HG03439 (cell line): ENCODE measurements at regions not wholly inside any gene's neighbourhood (a gene's known extent, or its start where the extent isn't known, plus 50 kb on each side); places are given as distances from the start of the nearest gene placed in this dataset.

Source experiments
- ATAC-seq: cut with Tn5 transposase; IDR thresholded peaks from one replicate; pipeline ENCODE4 v1.9.1; 2021; ENCODE audit warnings: mild to moderate bottlenecking, moderate library complexity; ENCODE audit not compliant: unreplicated experiment

- ATAC-seq, result no peak
These were observed 141.2 kb downstream of the MYCN start for GRCh38 chr2:16081316-16082200.

DNA sequence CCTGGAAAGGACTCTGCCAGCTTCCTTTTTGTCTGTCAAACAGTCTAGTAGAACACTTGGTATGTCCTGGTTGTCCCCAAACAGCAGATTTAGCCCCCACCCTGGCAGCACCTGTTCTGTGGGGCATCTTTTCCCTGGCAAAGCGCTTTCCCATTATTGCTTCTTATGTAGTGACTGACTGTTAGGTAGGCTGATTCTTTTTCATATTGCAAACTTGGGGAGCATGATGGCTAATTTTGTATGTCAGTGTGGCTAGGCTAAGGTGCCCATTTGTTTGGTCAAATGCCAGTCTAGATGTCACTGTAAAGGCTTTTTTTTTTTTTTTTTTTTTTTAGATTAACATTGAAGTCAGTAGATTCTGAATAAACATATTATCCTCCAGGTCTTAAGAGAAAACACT lies 140.2 kb downstream of the MYCN start:
- no peak for ATAC-seq

- ATAC-seq, result no peak
These were observed 139.7 kb downstream of the MYCN start for GRCh38 chr2:16080071-16080470.

DNA sequence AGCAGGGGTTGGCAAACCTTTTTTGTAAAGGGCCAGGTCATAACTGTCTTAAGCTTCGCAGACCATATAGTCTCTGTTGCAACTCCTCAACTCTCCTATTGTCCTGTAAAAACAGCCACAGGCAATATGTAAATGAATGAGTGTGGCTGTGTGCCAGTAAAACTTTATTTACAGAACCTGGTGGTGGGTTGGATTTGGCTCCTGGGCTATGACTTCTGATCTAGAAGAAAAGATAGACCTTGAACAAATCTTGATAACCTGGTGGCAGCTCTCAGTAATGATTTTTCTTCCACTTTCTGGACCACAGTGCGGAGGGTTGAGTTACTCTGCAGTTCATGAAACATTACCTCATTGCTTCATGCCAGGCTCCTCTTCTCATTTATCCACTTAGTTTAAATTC lies 139.3 kb downstream of the MYCN start:
- ATAC-seq, result no peak

DNA sequence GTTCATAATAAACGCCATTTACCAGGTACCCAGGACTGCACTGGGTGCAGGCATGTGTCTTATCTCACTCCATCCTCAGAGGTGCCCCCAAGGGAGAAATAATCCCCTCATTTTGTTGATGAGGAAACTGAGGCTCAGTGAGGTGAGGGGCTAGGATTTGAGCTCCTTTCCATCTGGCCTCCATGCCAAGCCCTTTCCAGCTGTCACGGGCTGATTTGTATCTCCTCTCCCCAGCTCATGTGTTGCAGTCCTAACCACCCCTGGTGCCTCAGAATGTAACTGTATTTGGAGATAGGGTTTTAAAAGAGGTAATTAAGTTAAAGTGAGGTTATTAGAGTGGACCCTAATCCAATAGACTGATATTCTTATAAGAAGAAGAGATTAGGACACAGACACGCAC lies 137.3 kb downstream of the MYCN start:
- no peak for ATAC-seq

- ATAC-seq, result no peak
These were observed 136.6 kb downstream of the MYCN start for GRCh38 chr2:16076911-16077310.

- ATAC-seq, result no peak
These were observed 135.0 kb downstream of the MYCN start for GRCh38 chr2:16075045-16076012.

DNA sequence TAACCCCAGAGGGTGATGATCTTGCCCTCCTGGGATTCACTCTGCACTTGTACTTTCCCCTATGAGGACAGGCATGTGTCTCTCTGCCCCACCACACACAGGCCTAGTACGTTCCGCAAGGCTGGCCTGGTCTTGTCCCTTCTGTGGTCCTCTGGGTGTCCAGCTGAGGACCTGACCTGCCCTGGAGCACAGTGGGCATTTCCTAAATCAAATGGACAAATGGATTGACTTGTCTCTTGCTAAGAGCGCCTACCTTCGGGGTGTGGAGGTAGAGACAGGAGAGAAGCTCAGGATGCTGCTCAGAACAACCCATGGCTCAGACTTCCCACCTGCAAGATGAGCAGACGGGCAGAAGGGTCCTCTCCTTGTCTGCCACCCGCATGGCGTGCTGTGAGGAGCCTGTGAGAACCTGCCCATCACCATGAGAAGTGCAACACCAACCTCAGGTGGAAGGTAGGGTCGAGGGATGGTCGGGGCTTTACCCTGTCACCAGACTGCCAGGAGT lies 133.6 kb downstream of the MYCN start:
- ATAC-seq, result no peak

GRCh38 chr2:16073471-16073870 lies 133.1 kb downstream of the MYCN start:
- ATAC-seq, result no peak

DNA sequence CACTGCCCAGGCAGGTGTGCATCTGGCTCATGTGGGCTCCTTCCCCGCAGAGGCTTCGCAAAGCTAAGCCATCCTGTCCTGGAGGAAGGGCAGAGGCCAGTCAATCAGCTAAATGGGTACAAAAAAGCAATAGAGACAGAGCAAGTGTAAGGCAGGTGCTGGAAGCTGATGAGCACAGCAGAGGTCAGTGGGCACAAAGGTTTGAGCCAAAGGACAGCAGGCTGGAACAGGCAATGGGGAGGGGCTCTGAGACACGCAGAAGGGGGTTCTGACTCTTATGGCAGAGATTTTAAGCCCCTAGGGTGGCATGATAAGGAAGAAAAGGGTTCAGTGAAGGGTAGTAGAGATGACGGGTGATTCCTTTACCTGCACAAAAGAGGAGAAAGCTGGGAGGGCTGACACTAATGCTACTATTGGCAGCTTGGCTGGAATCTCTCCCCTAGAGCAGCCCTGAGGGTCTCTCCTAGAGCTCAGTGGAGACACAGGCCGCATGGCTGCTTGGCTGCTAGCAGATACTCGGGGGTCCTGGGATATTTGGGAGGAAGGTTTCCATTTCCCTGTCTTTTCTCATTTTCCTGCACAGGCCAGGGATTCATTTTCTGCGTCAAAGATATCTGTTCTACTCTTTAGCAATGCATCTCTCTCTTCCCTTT lies 132.4 kb downstream of the MYCN start:
- ATAC-seq, result no peak

DNA sequence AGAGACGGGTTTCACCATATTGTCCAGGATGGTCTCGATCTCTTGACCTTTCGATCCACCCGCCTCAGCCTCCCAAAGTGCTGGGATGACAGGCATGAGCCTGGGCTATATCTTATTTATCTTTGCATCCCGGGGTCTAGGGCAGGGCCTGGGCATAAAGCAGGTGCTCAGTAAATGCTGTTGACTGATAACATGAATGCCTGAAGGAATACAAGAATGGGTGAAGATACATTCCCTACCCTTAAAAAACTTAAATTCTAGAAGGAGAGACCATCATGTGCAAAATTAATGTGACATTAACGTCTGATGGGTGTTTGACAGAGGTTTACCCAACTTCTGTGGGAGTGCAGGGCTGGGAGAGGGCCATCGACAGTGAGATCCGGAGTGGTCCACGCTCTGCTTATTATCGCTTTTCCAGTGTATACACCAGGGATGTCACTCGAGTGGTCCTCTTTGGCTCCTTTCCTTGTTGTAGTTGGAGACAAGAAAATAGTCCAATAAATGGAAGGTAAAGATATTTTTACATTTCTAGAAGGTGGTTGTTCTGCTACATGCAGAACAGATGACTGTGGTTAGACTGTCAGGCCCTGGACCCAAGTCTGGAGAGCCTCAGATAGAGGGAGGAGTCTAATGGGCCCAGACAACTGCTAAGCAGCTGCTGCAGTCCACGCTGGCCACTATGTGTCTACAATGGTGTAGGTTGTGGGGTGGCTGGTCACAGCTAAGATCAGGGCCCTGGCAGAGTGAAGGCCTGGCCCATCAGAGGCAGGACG lies 131.7 kb downstream of the MYCN start:
- no peak for ATAC-seq

DNA sequence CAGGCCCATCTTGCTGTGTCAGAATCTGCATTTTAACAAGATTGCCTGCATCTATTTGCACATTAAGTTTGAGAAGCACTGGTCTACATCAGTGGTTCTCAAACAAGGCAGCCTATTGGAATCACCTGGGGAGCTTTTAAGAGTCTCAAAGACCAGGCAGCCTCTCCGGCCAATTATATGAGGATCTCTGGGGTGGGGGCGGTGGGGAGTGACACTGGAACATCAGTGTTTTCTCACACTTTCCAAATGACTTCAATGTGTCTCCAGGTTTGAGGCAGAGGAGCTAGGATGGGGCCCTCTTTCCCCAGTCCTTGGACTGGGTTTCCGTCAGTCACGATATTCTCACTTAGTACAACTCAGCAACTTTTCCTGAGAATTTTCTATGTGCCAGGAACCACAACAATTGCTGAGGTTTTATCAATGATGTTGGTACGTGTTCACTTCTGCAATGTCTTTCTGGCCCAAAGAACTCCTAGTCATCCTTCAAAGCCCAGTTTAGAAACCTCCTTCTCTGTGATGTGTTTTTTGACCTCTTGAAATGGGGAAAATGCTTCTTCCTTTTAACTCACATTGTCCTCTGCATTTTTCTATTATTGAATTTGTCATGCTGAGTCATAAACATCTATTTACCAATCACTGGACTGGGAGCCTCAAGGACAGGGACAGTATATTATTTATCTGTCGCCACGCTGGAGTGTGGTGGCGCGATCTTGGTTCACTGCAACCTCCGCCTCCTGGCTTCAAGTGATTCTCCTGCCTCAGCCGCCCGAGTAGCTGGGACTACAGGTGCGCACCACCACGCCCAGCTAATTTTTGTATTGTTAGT lies 130.9 kb downstream of the MYCN start:
- no peak for ATAC-seq

GRCh38 chr2:16070648-16070971 lies 130.3 kb downstream of the MYCN start:
- ATAC-seq, result no peak

DNA sequence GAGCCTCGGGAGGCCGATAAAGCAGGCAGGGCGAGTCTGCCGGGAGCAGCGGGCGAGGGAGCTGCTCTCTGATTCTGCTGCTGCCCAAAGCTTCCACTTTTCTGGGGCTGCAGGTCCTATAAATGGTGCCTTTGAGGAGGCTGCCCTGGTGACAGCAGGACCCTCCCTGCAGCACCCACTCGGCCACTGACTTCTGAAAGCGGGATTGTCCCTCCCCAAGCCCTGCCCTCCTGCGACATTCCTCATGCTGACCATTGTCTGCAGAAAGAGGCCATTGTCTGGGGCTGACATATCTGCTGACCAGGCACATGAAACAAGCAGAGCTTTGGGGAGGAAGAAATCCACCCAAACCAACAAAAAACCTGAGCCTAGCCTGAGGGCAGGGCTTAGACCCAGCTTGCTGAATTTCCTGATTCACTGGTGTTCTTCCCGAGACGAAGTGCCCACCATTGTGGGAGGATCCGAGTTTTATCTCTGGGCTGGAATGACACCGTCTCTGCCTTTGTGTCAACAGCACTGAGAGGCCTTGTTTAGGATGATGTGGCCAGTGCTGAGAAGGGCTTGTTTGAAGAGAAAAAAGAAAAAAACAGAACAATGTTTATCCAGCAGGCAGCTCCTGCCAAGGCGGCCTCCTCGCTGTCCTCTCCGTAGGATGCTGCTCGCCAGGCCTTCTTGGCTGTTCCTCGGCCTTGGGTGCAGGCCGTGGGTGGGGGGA lies 129.7 kb downstream of the MYCN start:
- ATAC-seq, result no peak

DNA sequence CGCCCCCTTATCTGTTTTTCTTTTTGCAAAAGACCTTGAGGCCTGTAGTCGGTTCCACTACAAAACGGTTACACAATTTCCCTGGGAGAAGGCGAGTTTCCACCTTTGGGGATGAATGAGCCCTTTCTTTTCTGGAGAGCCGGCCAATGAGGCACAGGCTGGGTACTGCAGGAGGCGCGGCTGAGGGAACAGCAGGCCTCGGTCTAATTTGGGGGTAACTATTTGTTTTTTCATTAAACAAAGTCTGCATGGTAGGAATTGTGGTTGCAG lies 129.2 kb downstream of the MYCN start:
- no peak for ATAC-seq

GRCh38 chr2:16068552-16068940 lies 128.2 kb downstream of the MYCN start:
- no peak for ATAC-seq

DNA sequence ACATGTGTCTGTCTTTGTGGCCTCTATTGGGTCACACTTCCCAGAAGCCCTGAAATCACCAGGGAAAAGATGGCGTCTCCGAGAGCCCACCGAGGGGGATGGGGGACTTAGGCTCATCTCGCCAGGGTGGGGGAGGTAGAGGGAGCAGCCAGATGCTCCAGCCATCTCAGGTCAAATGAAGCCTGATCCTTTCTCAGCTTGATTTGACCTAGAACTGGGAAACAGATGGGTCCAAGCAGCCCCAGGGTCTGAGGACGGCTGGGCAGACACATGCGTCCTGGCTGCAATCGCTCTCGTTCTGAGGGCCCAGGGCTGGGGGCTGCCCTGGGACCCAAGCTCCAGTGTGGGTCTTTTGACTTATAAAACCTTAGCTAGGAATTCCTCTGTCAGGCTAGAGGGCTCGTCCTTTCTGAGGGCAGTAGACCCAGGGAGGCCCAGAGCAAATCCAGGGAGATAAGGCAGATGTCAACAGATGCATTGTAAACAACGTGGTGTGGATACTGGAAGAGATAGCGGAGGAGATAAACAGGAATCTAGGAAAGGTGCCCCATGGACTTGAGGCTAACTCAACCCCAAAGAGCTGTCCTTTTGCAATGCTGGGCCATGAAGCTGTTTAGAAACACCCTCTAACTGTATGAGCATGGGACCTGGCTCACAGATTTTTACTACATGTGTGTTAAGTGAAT lies 127.7 kb downstream of the MYCN start:
- no peak for ATAC-seq

DNA sequence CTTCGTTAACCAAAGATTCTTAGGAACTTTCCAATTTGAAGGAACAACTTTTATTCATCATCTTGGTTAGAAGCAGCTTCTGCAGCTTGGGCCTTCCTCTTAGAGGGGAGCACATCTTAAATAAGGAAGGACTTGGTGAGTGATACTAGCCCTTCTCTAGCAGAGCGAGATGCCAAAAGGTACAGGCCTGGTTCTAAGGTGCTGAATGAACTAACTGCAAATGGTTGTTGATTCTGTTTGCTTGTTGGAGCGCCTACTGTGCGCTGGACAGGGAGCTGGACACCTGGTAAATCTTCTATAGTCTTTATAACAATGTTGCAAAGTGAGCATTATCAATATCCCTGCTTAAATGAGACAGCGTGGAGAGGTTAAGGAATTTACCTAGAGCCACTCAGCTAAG lies 127.1 kb downstream of the MYCN start:
- ATAC-seq, result no peak

- ATAC-seq, result no peak
These were observed 126.7 kb downstream of the MYCN start for GRCh38 chr2:16067037-16067406.
